ENCODE measurements at regions not wholly inside any gene's neighbourhood (a gene's known extent, or its start where the extent isn't known, plus 50 kb on each side); places are given as distances from the start of the nearest gene placed in this dataset.

DNA sequence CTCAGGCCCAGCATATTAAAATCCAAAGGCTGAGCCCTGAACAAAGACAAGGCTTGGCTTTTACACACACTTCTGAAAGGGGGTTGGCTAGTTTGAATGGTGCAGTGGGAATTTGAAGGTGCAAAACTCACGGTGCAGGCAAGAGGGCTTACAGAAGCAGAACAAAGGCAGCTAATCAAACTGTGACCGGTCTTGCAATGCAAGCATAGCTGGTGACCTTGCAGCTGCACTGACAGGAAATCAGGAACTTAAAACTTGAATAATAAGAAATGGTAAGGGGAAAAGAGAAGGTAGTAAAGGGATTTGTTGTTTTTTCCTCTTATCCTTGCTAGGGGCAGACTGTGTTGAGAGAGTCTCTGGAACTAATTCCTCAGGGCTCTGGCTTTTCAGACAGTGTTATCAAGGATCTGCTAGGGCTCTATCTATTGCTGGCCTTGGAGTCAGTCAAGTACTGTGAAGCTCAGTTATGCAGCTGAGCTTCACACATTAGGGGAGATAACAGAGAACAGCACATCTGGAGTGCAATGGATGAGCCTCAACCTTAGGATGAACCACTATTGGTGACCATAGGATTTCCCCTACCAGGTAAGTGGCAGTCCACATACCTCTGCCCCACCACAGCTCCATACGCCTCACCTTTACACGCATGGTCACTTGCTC lies 97.6 kb downstream of the PPIAL4G start:
- TF ChIP-seq, protein P1, sequence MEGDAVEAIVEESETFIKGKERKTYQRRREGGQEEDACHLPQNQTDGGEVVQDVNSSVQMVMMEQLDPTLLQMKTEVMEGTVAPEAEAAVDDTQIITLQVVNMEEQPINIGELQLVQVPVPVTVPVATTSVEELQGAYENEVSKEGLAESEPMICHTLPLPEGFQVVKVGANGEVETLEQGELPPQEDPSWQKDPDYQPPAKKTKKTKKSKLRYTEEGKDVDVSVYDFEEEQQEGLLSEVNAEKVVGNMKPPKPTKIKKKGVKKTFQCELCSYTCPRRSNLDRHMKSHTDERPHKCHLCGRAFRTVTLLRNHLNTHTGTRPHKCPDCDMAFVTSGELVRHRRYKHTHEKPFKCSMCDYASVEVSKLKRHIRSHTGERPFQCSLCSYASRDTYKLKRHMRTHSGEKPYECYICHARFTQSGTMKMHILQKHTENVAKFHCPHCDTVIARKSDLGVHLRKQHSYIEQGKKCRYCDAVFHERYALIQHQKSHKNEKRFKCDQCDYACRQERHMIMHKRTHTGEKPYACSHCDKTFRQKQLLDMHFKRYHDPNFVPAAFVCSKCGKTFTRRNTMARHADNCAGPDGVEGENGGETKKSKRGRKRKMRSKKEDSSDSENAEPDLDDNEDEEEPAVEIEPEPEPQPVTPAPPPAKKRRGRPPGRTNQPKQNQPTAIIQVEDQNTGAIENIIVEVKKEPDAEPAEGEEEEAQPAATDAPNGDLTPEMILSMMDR (IDR thresholded peaks at IDR 0.05) = no peak
- TF ChIP-seq POLR2AphosphoS5 (IDR thresholded peaks at IDR 0.05) = no peak
